GM12878 (cell line): ENCODE measurements at regions not wholly inside any gene's neighbourhood (a gene's known extent, or its start where the extent isn't known, plus 50 kb on each side); places are given as distances from the start of the nearest gene placed in this dataset.
"Not testable (repeated sequence)": the region's sequence is repeated elsewhere in the genome, so short reads cannot be mapped to it uniquely, and the experiment has no call there.

Source experiments
- POLR2A ChIP-seq: IDR thresholded peaks from 2 replicates; pipeline ENCODE4 v1.6.1; 2011; ENCODE audit warnings: low read depth, mild to moderate bottlenecking, low read length
- SMC3 ChIP-seq: IDR thresholded peaks from 2 replicates; pipeline ENCODE4 v1.6.1; 2011; ENCODE audit warnings: low read length, improper control_type of control experiment, borderline replicate concordance
- ZSCAN29 ChIP-seq: fragments of 450-650 bp; IDR thresholded peaks from 2 replicates; pipeline ENCODE4 v1.6.1; 2017; ENCODE audit warnings: mild to moderate bottlenecking, moderate library complexity

GRCh38 chr2:130264901-130265320 is 66.7 kb upstream of the TUBA3E start:
- not testable (repeated sequence) for TF ChIP-seq ZSCAN29, POLR2A, SMC3
